ENCODE measurements at regions not wholly inside any gene's neighbourhood (a gene's known extent, or its start where the extent isn't known, plus 50 kb on each side); places are given as distances from the start of the nearest gene placed in this dataset.

DNA sequence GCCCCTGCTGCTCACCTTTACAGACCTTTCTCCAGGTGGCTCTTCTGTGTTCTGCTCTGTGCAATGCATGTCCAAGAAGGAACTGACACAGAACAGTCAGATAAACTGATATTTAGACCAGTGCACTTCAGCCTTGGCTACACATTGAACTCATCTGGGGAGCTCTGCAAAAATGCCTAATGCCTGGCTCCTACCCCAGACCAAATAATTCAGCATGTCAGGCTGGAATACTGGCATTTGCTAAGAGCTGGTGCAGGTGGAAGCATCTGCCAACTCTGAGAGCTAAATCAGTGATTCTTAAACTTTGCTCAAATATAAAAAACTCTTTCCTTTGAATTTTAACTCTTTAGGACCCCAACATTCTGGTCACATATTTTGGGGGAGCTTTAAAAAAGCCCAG is 118.2 kb upstream of the TSC22D1 start:
- Histone ChIP-seq H3K4me3 (ENCODE audit: control insufficient read depth in 2 of 3, extremely low read depth in 1 of 3, insufficient read depth in 2 of 3, low read depth in 1 of 3, low read length in 3 of 3) (no peak overlapping the region), H4K20me1 (ENCODE audit: control insufficient read depth, extremely low read depth, insufficient read depth, low read length) (no peaks in the 10 kb centered on the region), H2AFZ (ENCODE audit: control insufficient read depth, low read length) (no peak overlapping the region), H3K27me3 (ENCODE audit: control insufficient read depth, extremely low read depth, insufficient read depth, low read length) (no peaks in the 10 kb centered on the region), H3K36me3 (ENCODE audit: control insufficient read depth in 2 of 2, extremely low read depth in 1 of 2, insufficient read depth in 2 of 2, low read length in 2 of 2) (no peaks in the 10 kb centered on the region), H3K9ac (ENCODE audit: control insufficient read depth, extremely low read depth, insufficient read depth, low read length) (no peak overlapping the region), H3K27ac (ENCODE audit: control insufficient read depth, insufficient read depth, low read length) (no peak overlapping the region), H3K9me3 (ENCODE audit: control insufficient read depth, low read depth, low read length) (no peaks in the 10 kb centered on the region), H3K4me1 (ENCODE audit: control insufficient read depth, extremely low read depth, insufficient read depth, low read length) (no peaks in the 10 kb centered on the region), H3K4me2 (ENCODE audit: control insufficient read depth, extremely low read depth, insufficient read depth, low read depth, low read length) (no peak overlapping the region), H3K9me1 (ENCODE audit: control insufficient read depth, extremely low read depth, insufficient read depth, low read length) (no peaks in the 10 kb centered on the region), H3K79me2 (ENCODE audit: control insufficient read depth, insufficient read depth, low read length) (no peaks in the 10 kb centered on the region)
- FAIRE-seq: no peak
- dilution Hi-C loops (cut with MboI; ENCODE audit: extremely low pct_ligation_motif_present, low sequenced_read_pairs): no loop called here
- DNase-seq (ENCODE audit: low read depth, low spot score): no peak
- no peak for TF ChIP-seq EZH2 (IDR thresholded peaks at IDR 0.05; ENCODE audit: low read length)
- TF ChIP-seq, protein P1, sequence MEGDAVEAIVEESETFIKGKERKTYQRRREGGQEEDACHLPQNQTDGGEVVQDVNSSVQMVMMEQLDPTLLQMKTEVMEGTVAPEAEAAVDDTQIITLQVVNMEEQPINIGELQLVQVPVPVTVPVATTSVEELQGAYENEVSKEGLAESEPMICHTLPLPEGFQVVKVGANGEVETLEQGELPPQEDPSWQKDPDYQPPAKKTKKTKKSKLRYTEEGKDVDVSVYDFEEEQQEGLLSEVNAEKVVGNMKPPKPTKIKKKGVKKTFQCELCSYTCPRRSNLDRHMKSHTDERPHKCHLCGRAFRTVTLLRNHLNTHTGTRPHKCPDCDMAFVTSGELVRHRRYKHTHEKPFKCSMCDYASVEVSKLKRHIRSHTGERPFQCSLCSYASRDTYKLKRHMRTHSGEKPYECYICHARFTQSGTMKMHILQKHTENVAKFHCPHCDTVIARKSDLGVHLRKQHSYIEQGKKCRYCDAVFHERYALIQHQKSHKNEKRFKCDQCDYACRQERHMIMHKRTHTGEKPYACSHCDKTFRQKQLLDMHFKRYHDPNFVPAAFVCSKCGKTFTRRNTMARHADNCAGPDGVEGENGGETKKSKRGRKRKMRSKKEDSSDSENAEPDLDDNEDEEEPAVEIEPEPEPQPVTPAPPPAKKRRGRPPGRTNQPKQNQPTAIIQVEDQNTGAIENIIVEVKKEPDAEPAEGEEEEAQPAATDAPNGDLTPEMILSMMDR (optimal IDR thresholded peaks at IDR 0.05 in 1 of 3, IDR thresholded peaks at IDR 0.05 in 1 of 3, conservative IDR thresholded peaks at IDR 0.05 in 1 of 3; ENCODE audit: extremely low read depth in 1 of 3, insufficient read depth in 2 of 3, low read length in 3 of 3): no peak

DNA sequence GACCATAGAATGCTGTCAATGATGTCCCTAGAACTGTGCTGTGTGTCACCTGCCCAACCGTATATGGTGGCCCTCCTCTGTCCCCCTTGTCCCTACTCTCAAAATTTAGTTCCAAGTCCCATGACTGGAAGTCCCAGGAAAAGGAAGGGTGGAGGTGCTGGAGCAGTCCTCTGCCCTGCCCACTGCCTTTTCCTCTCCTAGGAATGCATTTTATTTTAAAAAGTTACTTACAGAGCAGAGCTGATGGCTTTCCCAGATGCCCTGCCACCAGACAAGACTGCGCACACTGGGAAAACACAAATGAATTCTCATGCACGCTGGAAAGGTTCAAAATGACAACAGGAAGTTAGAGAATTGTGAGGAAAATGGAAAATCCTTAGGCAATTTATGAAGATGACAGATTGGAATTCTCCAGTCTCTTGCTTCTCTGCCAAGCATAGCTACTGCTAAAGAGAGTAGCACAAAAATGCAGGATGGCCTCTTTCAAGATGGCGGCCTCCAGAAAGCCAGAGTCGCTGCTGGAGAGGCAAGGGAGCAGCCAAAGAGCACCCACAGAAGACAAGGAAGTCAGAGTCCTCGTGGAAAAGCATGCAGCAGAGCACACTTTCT is 117.1 kb upstream of the TSC22D1 start:
- FAIRE-seq (no peak), DNase-seq (ENCODE audit: low read depth, low spot score) (no peak)
- H3K9me1 ChIP-seq (ENCODE audit: control insufficient read depth, extremely low read depth, insufficient read depth, low read length): no peaks in the 10 kb centered on the region
- H3K9ac ChIP-seq (ENCODE audit: control insufficient read depth, extremely low read depth, insufficient read depth, low read length): no peak overlapping the region
- no peaks in the 10 kb centered on the region for H3K79me2 ChIP-seq (ENCODE audit: control insufficient read depth, insufficient read depth, low read length)
- dilution Hi-C loops (cut with MboI; ENCODE audit: extremely low pct_ligation_motif_present, low sequenced_read_pairs): no loop called here
- no peaks in the 10 kb centered on the region for H3K4me1 ChIP-seq (ENCODE audit: control insufficient read depth, extremely low read depth, insufficient read depth, low read length)
- no peak overlapping the region for H3K4me2 ChIP-seq (ENCODE audit: control insufficient read depth, extremely low read depth, insufficient read depth, low read depth, low read length)
- no peak overlapping the region for H3K4me3 ChIP-seq (ENCODE audit: control insufficient read depth in 2 of 3, extremely low read depth in 1 of 3, insufficient read depth in 2 of 3, low read depth in 1 of 3, low read length in 3 of 3)
- TF ChIP-seq, protein P1 (optimal IDR thresholded peaks at IDR 0.05 in 1 of 3, IDR thresholded peaks at IDR 0.05 in 1 of 3, conservative IDR thresholded peaks at IDR 0.05 in 1 of 3; ENCODE audit: extremely low read depth in 1 of 3, insufficient read depth in 2 of 3, low read length in 3 of 3): no peak
- TF ChIP-seq EZH2 (IDR thresholded peaks at IDR 0.05; ENCODE audit: low read length): no peak
- no peaks in the 10 kb centered on the region for H4K20me1 ChIP-seq (ENCODE audit: control insufficient read depth, extremely low read depth, insufficient read depth, low read length)
- H3K36me3 ChIP-seq (ENCODE audit: control insufficient read depth in 2 of 2, extremely low read depth in 1 of 2, insufficient read depth in 2 of 2, low read length in 2 of 2): no peaks in the 10 kb centered on the region
- no peak overlapping the region for H2AFZ ChIP-seq (ENCODE audit: control insufficient read depth, low read length)
- no peak overlapping the region for H3K27ac ChIP-seq (ENCODE audit: control insufficient read depth, insufficient read depth, low read length)
- H3K9me3 ChIP-seq (ENCODE audit: control insufficient read depth, low read depth, low read length): no peaks in the 10 kb centered on the region
- no peaks in the 10 kb centered on the region for H3K27me3 ChIP-seq (ENCODE audit: control insufficient read depth, extremely low read depth, insufficient read depth, low read length)

Data from keratinocyte (primary cell).